ENCODE measurements at regions not wholly inside any gene's neighbourhood (a gene's known extent, or its start where the extent isn't known, plus 50 kb on each side); places are given as distances from the start of the nearest gene placed in this dataset.

- TF ChIP-seq ZNF609 (CRISPR knock-in tag; IDR thresholded peaks at IDR 0.05; ENCODE audit: borderline replicate concordance) (peak; percentile 63; the same call in 1 of the 2 replicates), ZBTB7B (CRISPR knock-in tag; IDR thresholded peaks at IDR 0.05) (peak; percentile 48; the same call in 1 of the 2 replicates), ZNF503 (CRISPR knock-in tag; IDR thresholded peaks at IDR 0.05) (peak; percentile 37; the same call in 1 of the 2 replicates), MTF2 (CRISPR knock-in tag; IDR thresholded peaks at IDR 0.05; ENCODE audit: borderline replicate concordance) (no peak), ZNF713 (CRISPR knock-in tag; IDR thresholded peaks at IDR 0.05) (no peak), TCF12 (IDR thresholded peaks at IDR 0.05) (no peak), TCF12 (CRISPR knock-in tag; IDR thresholded peaks at IDR 0.05) (no peak), HBP1 (CRISPR knock-in tag; IDR thresholded peaks at IDR 0.05; ENCODE audit: low read depth) (0 out of 2 replicates have a peak, but pooled peaks have one; percentile 51), SIX4 (CRISPR knock-in tag; IDR thresholded peaks at IDR 0.05) (peak; percentile 15; the same call in 1 of the 2 replicates), CREM (IDR thresholded peaks at IDR 0.05) (no peak), CREM (CRISPR knock-in tag; IDR thresholded peaks at IDR 0.05) (no peak), REL (CRISPR knock-in tag; conservative IDR thresholded peaks at IDR 0.05) (no peak), ZBTB43 (CRISPR knock-in tag; conservative IDR thresholded peaks at IDR 0.05) (no peak), ZNF264 (CRISPR knock-in tag; IDR thresholded peaks at IDR 0.05) (0 out of 2 replicates have a peak, but pooled peaks have one; percentile 41), MXD4 (CRISPR knock-in tag; IDR thresholded peaks at IDR 0.05) (peak; percentile 42; the same call in 1 of the 2 replicates), SMAD1 (CRISPR knock-in tag; IDR thresholded peaks at IDR 0.05; ENCODE audit: borderline replicate concordance, low read depth) (no peak), ZNF883 (CRISPR knock-in tag; IDR thresholded peaks at IDR 0.05; ENCODE audit: not compliant biosample characterization) (no peak), ZNF839 (CRISPR knock-in tag; IDR thresholded peaks at IDR 0.05; ENCODE audit: borderline replicate concordance) (no peak), THAP11 (CRISPR knock-in tag; IDR thresholded peaks at IDR 0.05) (peak; percentile 65), ZMYM4 (CRISPR knock-in tag; IDR thresholded peaks at IDR 0.05) (0 out of 2 replicates have a peak, but pooled peaks have one; percentile 36), AHR (CRISPR knock-in tag; IDR thresholded peaks at IDR 0.05) (no peak), ZNF251 (CRISPR knock-in tag; IDR thresholded peaks at IDR 0.05) (no peak), SALL2 (CRISPR knock-in tag; IDR thresholded peaks at IDR 0.05) (no peak)
Measured at GRCh38 chr14:22427771-22428231, 161.2 kb downstream of the DAD1 start (continued).

Data from HepG2 (cell line).